Activated CD8-positive, alpha-beta T cell treated with anti-CD3 and anti-CD28 coated beads for 36 hours (primary cell): ENCODE measurements at regions not wholly inside any gene's neighbourhood (a gene's known extent, or its start where the extent isn't known, plus 50 kb on each side); places are given as distances from the start of the nearest gene placed in this dataset.

Experiments used
- ATAC-seq: fragments of 200-7000 bp; cut with Tn5 transposase; one replicate; pipeline ENCODE4 v1.10.0; 2021; ENCODE audit warnings: mild to moderate bottlenecking, moderate library complexity
- CTCF ChIA-PET: fragments of 350-600 bp; sonication (Branson Sonifier 250); formaldehyde crosslinking; loops from one replicate; lab custom pipeline; 2021; ENCODE audit warnings: antibody characterized with exemption; lab: Charles Lee
- POLR2A ChIA-PET: fragments of 350-600 bp; sonication (Branson Sonifier 250); formaldehyde crosslinking; loops from one replicate; lab custom pipeline; 2021; ENCODE audit warnings: antibody characterized with exemption; lab: Charles Lee
- DNase-seq: peaks from one replicate; pipeline ENCODE4 v3.0.0-alpha.2; 2020
- H3K27ac Mint-ChIP-seq: one replicate; pipeline ENCODE4 v1.8.0; 2021; ENCODE audit warnings: mild to moderate bottlenecking, mixed read lengths
- H3K27me3 Mint-ChIP-seq: one replicate; pipeline ENCODE4 v1.8.0; 2021; ENCODE audit warnings: mixed read lengths
- H3K36me3 Mint-ChIP-seq: one replicate; pipeline ENCODE4 v1.8.0; 2021; ENCODE audit warnings: low read depth, mixed read lengths
- H3K4me1 Mint-ChIP-seq: one replicate; pipeline ENCODE4 v1.8.0; 2021; ENCODE audit warnings: low read depth, mixed read lengths
- H3K4me3 Mint-ChIP-seq: one replicate; pipeline ENCODE4 v1.8.0; 2021; ENCODE audit warnings: mild to moderate bottlenecking, moderate library complexity, mixed read lengths
- H3K9me3 Mint-ChIP-seq: one replicate; pipeline ENCODE4 v1.8.0; 2021; ENCODE audit warnings: mixed read lengths
- intact Hi-C: fragments of 100-400 bp; cut with micrococcal nuclease; formaldehyde crosslinking; loops from one replicate; pipeline ENCODE4 v1.10.0; 2022
- TF ChIP-seq, protein P1 (sequence below): fragments of 200-600 bp; IDR thresholded peaks from one replicate; pipeline ENCODE4 v1.8.0; 2022; ENCODE audit warnings: antibody characterized with exemption, mild to moderate bottlenecking

DNA sequence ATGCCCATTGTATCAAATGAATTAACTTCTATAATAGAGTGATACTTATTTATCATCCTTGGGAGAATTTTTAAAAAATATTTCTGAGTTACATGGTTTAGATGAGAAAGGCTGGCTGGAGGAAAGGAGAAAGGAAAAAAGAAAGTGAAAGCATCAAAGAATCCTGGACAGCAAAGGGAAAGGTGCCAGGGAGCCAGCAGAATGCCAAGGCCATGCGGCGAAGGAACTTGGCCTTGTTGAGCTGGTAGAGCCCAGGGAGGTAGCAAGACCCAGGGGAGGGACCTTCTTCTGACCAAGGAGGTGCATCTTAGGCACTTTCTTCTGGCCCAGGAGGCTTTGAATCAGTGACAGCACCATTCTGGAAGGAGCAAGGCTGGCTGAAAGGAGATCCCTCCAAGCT lies 240.5 kb downstream of the ENC1 start:
- intact Hi-C loops: no loop called here
- no peak for DNase-seq
- no peaks in the 10 kb centered on the region for H3K9me3 Mint-ChIP-seq
- POLR2A ChIA-PET: no interaction called here
- no peak for ATAC-seq
- no peaks in the 10 kb centered on the region for H3K27me3 Mint-ChIP-seq
- CTCF ChIA-PET: no interaction called here
- no peak overlapping the region for H3K27ac Mint-ChIP-seq
- TF ChIP-seq, protein P1, sequence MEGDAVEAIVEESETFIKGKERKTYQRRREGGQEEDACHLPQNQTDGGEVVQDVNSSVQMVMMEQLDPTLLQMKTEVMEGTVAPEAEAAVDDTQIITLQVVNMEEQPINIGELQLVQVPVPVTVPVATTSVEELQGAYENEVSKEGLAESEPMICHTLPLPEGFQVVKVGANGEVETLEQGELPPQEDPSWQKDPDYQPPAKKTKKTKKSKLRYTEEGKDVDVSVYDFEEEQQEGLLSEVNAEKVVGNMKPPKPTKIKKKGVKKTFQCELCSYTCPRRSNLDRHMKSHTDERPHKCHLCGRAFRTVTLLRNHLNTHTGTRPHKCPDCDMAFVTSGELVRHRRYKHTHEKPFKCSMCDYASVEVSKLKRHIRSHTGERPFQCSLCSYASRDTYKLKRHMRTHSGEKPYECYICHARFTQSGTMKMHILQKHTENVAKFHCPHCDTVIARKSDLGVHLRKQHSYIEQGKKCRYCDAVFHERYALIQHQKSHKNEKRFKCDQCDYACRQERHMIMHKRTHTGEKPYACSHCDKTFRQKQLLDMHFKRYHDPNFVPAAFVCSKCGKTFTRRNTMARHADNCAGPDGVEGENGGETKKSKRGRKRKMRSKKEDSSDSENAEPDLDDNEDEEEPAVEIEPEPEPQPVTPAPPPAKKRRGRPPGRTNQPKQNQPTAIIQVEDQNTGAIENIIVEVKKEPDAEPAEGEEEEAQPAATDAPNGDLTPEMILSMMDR: no peak
- peaks cover 5% of the 10 kb centered on the region for H3K4me1 Mint-ChIP-seq
- H3K36me3 Mint-ChIP-seq: no peaks in the 10 kb centered on the region
- H3K4me3 Mint-ChIP-seq: no peak overlapping the region

DNA sequence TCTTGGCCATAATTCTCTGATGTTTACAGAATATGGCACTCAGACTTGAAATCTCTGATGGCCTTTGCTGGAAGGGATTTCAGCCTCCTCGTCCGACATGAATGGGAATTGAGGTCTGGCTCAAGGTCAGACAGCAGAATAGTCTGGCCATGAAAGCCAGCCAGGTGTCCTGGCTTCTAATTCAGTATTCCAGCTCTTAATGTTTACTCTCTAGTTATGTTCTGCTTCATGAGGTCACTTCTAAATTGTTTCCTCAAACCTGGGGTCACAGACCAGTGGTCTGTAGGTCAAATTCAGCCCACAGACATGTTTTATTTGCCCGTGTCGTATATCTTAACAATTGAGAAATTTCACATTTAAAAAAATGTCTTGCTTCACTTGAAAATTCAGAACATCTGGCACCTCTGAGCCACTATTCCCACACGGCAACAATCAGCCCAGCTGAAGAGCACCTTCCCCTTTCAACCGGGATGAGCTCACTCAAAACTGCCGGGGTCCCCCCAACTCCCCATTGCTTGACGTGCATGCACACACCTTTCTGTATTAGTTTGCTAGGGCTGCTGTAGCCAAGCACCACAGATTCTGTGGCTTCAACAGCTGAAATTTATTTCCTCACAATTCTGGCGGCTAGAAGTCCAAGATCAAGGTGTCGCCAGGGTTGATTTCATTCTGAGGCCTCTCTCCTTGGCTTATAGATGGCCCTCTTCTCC lies 243.5 kb downstream of the ENC1 start:
- ChIA-PET CTCF (interaction anchor here (0.6 kb wide), 1 partner anchor 12 kb away, joined by 3 read pairs; no protein-coding TSS in a partner anchor), POLR2A (no interaction called here)
- Mint-ChIP-seq H3K27me3 (no peaks in the 10 kb centered on the region), H3K4me3 (no peak overlapping the region), H3K9me3 (no peaks in the 10 kb centered on the region), H3K36me3 (no peaks in the 10 kb centered on the region), H3K27ac (no peak overlapping the region), H3K4me1 (no peaks in the 10 kb centered on the region)
- intact Hi-C loops: no loop called here
- ATAC-seq: no peak
- no peak for DNase-seq
- TF ChIP-seq, protein P1: no peak

DNA sequence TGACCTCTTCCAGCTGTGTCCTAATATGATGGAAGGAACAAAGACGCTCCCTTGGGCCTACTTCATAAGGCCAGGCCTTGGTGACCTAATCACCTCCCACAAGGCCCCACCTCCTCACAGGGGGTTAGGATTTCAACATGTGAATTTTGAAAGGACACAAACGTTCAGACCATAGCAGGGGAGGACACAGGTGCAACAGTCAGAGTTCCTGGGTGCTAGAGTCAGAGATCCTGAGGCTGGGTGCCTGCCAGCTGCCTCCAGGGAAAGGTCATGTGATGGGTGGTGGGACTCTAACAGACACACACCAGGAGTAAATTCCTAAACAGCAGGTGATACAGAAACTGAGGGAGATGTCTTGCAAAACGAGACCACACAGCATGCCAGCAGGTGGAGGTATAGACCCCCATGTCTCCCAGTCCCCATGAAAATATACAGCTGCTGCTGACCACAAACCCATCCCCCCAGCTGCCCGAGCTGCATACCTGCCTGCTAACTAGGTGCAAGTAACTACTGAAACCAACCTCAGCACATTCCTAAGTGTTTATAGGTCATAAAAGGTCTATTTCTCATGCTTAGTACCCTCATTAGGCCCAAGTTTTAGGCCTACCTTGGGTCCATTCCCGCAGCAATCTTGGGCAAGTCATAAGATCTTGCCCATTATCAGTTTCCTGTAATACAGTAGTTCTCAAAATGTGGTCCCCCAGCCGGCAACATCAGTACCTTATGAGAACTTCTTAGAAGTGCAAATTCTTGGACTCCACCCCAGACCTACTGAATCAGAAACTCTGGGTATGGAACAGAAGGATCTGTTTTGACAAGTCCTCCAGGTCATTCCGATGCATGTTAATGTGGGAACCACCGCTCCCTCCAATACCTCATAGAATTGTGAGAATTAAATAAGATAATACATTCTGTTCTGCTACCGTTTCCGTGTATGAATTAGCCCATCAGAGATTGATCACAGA lies 245.3 kb downstream of the ENC1 start:
- H3K4me1 Mint-ChIP-seq: no peaks in the 10 kb centered on the region

DNA sequence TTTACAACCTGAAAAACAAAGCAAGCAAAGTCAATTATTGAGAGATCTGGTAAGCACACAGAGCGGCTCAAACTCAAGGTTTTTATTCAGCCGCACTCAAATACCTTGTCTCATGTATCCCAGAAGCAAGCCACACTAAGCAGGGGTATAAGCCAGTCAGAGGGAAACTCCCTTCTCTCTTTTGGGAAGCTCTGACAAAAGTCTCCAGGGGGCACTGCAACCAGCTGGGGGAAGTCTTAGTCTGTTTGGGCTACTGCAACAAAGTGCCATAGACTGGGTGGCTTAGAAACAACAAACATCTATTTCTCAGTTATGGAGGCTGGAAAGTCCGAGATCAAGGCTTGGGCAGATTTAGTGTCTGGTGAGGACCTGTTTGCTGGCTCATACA lies 246.0 kb downstream of the ENC1 start:
- DNase-seq: no peak
- Mint-ChIP-seq H3K4me1 (no peaks in the 10 kb centered on the region), H3K4me3 (no peak overlapping the region), H3K36me3 (no peaks in the 10 kb centered on the region), H3K9me3 (no peaks in the 10 kb centered on the region), H3K27me3 (no peaks in the 10 kb centered on the region), H3K27ac (no peak overlapping the region)
- TF ChIP-seq, protein P1: no peak
- intact Hi-C loops: no loop called here
- POLR2A ChIA-PET: no interaction called here
- no peak for ATAC-seq
- CTCF ChIA-PET: no interaction called here

More for the DNA sequence above, 245.3 kb downstream of the ENC1 start:
- H3K27me3 Mint-ChIP-seq: no peaks in the 10 kb centered on the region
- no peak overlapping the region for H3K4me3 Mint-ChIP-seq
- ChIA-PET POLR2A (no interaction called here), CTCF (no interaction called here)
- no peak overlapping the region for H3K27ac Mint-ChIP-seq
- ATAC-seq: no peak
- DNase-seq: no peak
- H3K36me3 Mint-ChIP-seq: no peaks in the 10 kb centered on the region
- TF ChIP-seq, protein P1: no peak
- intact Hi-C loops: no loop called here
- H3K9me3 Mint-ChIP-seq: no peaks in the 10 kb centered on the region

DNA sequence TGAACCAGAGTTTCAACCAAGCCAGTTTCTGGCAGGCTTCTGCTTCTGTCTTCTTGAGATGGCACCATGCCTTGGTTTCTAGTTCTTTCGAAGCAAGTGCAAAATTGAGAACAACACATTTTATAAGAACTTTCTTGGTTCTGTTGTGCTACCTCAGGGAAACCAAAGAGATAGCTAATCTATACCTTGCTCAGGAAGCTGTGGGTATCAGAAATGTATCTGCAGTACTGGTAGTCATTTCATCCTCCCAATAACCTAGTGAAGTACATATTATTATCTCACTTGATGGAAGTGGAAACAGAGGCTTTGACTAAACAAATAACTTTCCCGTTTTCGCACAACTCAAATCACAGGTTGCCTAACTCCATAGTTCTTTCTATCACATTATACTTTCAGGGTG lies 246.6 kb downstream of the ENC1 start:
- ChIA-PET CTCF (no interaction called here), POLR2A (no interaction called here)
- Mint-ChIP-seq H3K27me3 (no peaks in the 10 kb centered on the region), H3K4me3 (no peak overlapping the region), H3K4me1 (no peaks in the 10 kb centered on the region), H3K9me3 (no peaks in the 10 kb centered on the region), H3K36me3 (no peaks in the 10 kb centered on the region), H3K27ac (no peak overlapping the region)
- intact Hi-C loops: no loop called here
- no peak for DNase-seq
- ATAC-seq: no peak
- TF ChIP-seq, protein P1: no peak
